HFFc6 (cell line): ENCODE measurements at regions not wholly inside any gene's neighbourhood (a gene's known extent, or its start where the extent isn't known, plus 50 kb on each side); places are given as distances from the start of the nearest gene placed in this dataset.

Experiments used
- DNase-seq: peaks from one replicate; pipeline ENCODE4 v3.0.0-alpha.2; 2018
- H3K27ac Mint-ChIP-seq: 2 replicates; pipeline ENCODE4 v1.8.0; 2020; ENCODE audit warnings: mild to moderate bottlenecking, mixed read lengths
- H3K27me3 Mint-ChIP-seq: 2 replicates; pipeline ENCODE4 v1.8.0; 2021; ENCODE audit warnings: mild to moderate bottlenecking, moderate library complexity, mixed read lengths; ENCODE audit not compliant: insufficient read depth
- H3K36me3 Mint-ChIP-seq: 2 replicates; pipeline ENCODE4 v1.8.0; 2021; ENCODE audit warnings: low read depth, mixed read lengths
- H3K4me1 Mint-ChIP-seq: 2 replicates; pipeline ENCODE4 v1.8.0; 2020; ENCODE audit warnings: low read depth, mixed read lengths
- H3K4me3 Mint-ChIP-seq: 2 replicates; pipeline ENCODE4 v1.8.0; 2020; ENCODE audit warnings: mild to moderate bottlenecking, moderate library complexity, mixed read lengths
- H3K9me3 Mint-ChIP-seq: 2 replicates; pipeline ENCODE4 v1.8.0; 2020; ENCODE audit warnings: mild to moderate bottlenecking, mixed read lengths
- CTCF ChIP-seq: fragments of 200-600 bp; sonication (generic); IDR thresholded peaks from 2 replicates; pipeline ENCODE4 v1.5.0; 2021; ENCODE audit warnings: antibody characterized with exemption, mild to moderate bottlenecking

DNA sequence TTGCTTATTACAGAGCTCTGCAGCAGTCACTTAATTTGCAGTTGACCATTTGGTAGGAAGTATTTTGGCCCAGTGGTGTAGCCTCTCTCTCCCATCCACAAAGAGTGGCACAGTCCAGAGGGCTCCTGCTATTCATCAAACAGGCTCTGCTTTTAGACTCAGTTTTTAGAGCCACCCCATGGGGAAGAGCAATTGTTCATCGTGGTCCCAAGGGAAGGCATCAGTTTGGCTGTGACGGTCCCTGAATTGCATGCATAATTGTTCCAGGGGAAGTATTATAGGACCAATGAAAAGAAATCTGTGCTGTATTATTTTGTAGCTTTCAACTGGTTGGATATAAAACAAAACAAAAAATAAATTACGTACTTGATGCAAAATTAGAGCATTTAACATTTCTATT is 799.0 kb downstream of the DACH1 start:
- H3K4me1 Mint-ChIP-seq = no peaks in the 10 kb centered on the region
- DNase-seq = no peak
- no peak overlapping the region for H3K27ac Mint-ChIP-seq
- H3K9me3 Mint-ChIP-seq = peaks cover 69% of the 10 kb centered on the region
- H3K27me3 Mint-ChIP-seq = no peaks in the 10 kb centered on the region
- no peak for TF ChIP-seq CTCF
- no peaks in the 10 kb centered on the region for H3K36me3 Mint-ChIP-seq
- H3K4me3 Mint-ChIP-seq = no peak overlapping the region

DNA sequence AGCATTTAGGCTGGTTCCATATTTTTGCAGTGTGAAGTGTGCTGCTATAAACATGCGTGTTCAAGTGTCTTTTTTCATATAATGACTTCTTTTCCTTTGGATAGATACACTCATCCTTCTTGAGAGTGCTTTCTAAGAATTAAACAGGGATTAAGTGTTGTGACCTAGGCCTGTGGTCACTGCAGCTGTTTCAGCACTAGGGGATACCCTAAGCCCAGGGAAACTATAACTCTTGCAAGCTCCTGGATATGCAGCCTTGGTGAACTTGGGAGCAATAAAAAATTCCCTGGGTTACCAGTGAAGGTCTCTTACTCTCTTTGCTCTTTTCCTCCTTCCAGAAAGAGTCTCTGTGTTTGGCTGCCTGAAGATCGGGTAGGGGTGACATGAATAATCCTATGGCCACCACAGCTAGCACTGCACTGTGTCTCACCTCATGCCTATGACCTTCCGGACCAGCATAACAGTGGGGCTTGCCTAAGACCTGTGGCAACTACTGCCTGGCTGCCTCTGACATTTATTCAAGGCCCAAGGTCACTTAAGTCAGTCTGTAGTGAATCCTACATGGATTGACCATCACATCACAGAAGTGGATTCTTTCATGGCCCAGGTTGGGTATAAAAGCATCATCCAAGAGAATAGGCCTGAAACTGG is 799.7 kb downstream of the DACH1 start:
- Mint-ChIP-seq H3K27ac (no peak overlapping the region), H3K27me3 (no peaks in the 10 kb centered on the region), H3K4me3 (no peak overlapping the region), H3K9me3 (peaks cover 75% of the 10 kb centered on the region), H3K4me1 (no peaks in the 10 kb centered on the region), H3K36me3 (no peaks in the 10 kb centered on the region)
- no peak for DNase-seq
- no peak for TF ChIP-seq CTCF

DNA sequence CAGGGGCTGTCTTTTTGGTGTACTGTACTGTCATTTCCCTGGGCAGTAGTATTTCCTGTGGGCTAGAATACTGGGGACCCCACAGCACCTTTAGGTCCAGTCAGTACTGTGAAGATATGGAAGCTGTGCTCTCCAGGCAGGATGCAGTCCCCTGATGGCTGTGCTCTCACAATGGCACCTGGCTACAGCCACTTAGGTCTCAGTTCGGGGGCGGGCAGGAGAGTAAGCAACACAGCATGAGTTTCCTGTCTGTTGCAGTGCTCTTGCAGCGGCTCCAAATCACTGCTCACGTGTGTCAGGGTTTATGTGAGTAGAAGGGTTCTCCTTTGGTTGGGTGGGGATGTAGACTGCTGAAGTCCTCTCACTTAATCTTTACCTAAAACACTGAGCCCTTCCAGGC is 810.4 kb downstream of the DACH1 start:
- DNase-seq = no peak
- no peak overlapping the region for H3K4me3 Mint-ChIP-seq
- H3K4me1 Mint-ChIP-seq = no peaks in the 10 kb centered on the region
- no peak overlapping the region for H3K27ac Mint-ChIP-seq
- H3K36me3 Mint-ChIP-seq = peaks cover 4% of the 10 kb centered on the region; the same call in 1 of the 2 replicates
- H3K27me3 Mint-ChIP-seq = no peaks in the 10 kb centered on the region; the same call in 1 of the 2 replicates
- peaks cover 49% of the 10 kb centered on the region for H3K9me3 Mint-ChIP-seq
- no peak for TF ChIP-seq CTCF

DNA sequence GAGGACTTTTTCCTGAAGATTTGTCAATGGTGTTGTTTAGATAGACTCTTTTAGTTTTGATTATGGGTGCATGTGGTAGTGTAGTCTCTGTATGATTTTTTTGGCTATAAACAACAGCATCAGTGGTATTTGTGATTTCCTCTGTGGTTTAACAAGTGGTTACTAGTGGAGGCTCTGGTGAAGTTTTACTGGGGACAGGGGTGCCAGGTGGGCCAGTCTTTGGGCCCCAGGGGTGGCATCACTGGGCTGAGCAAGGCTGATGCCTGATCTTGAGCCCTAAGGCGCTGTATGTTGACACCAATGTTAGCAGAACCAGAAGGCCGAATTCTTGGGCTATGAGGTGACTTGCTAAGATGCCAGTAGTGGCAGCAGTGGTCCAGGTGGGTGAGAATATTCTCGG is 811.4 kb downstream of the DACH1 start:
- no peak for DNase-seq
- no peak for TF ChIP-seq CTCF
- Mint-ChIP-seq H3K9me3 (peaks cover 43% of the 10 kb centered on the region), H3K27ac (no peak overlapping the region), H3K4me1 (no peaks in the 10 kb centered on the region), H3K4me3 (no peak overlapping the region), H3K27me3 (no peaks in the 10 kb centered on the region; the same call in 1 of the 2 replicates), H3K36me3 (peaks cover 4% of the 10 kb centered on the region; the same call in 1 of the 2 replicates)

- peaks cover 4% of the 10 kb centered on the region; the same call in 1 of the 2 replicates for H3K36me3 Mint-ChIP-seq
- H3K27ac Mint-ChIP-seq = no peak overlapping the region
- H3K4me1 Mint-ChIP-seq = no peaks in the 10 kb centered on the region
- no peak overlapping the region for H3K4me3 Mint-ChIP-seq
- H3K27me3 Mint-ChIP-seq = no peaks in the 10 kb centered on the region; the same call in 1 of the 2 replicates
- DNase-seq = no peak
- peaks cover 43% of the 10 kb centered on the region for H3K9me3 Mint-ChIP-seq
- TF ChIP-seq CTCF = no peak
These were observed 812.0 kb downstream of the DACH1 start for GRCh38 chr13:71055047-71055446.
